ENCODE measurements at regions not wholly inside any gene's neighbourhood (a gene's known extent, or its start where the extent isn't known, plus 50 kb on each side); places are given as distances from the start of the nearest gene placed in this dataset.

DNA sequence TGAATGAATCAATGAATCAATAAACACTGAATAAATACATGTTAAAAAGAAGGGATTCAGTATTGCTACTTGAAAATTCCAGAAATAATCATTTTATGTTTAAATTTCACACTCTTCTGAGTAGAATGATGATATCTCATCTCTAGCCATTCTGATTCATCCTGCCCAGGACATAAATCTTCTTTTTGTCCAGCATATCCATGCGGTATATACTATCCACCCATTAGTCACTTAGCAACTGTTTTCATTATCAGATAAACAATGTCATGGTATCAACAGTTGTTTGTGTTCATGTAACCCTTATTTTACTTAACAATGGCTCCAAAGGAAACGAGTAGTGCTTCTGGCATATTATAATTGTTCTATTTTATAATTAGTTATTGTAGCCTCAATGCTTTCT lies 432.4 kb upstream of the SMC2 start:
- in situ Hi-C loops (cut with HindIII; ENCODE audit: low pct_unique_long_range_greater_than_20kb, low sequenced_read_pairs) (no loop called here), intact Hi-C loops (cut with micrococcal nuclease; ENCODE audit: unreplicated experiment) (no loop called here)
- H3K4me1 ChIP-seq (ENCODE audit: control insufficient read depth, insufficient read depth, low read length) = no peaks in the 10 kb centered on the region
- CTCF ChIA-PET = no interaction called here
- H3K9me3 ChIP-seq (ENCODE audit: control insufficient read depth, insufficient read depth, low read depth, low read length) = no peaks in the 10 kb centered on the region
- no peaks in the 10 kb centered on the region for H3K27me3 ChIP-seq (ENCODE audit: control insufficient read depth, insufficient read depth, low read length)
- POLR2A ChIA-PET = no interaction called here
- DNase-seq (ENCODE audit: low read depth, low spot score) (no peak), ATAC-seq (no peak)
- no TSS peak for BruUV-seq (replicated peaks)
- no peak overlapping the region for H3K27ac ChIP-seq (ENCODE audit: low read length)
- H3K36me3 ChIP-seq (ENCODE audit: control insufficient read depth, insufficient read depth, low read length) = no peaks in the 10 kb centered on the region
- H3K4me3 ChIP-seq (ENCODE audit: low read depth in 2 of 2, low read length in 2 of 2) = no peak overlapping the region
- TF ChIP-seq TCF7L2 (IDR thresholded peaks at IDR 0.05; ENCODE audit: low read depth, low read length) = no peak
- TF ChIP-seq SIN3A (IDR thresholded peaks at IDR 0.05; ENCODE audit: borderline replicate concordance, insufficient read depth, low read depth, low read length) = no peak
- TF ChIP-seq, protein P1, sequence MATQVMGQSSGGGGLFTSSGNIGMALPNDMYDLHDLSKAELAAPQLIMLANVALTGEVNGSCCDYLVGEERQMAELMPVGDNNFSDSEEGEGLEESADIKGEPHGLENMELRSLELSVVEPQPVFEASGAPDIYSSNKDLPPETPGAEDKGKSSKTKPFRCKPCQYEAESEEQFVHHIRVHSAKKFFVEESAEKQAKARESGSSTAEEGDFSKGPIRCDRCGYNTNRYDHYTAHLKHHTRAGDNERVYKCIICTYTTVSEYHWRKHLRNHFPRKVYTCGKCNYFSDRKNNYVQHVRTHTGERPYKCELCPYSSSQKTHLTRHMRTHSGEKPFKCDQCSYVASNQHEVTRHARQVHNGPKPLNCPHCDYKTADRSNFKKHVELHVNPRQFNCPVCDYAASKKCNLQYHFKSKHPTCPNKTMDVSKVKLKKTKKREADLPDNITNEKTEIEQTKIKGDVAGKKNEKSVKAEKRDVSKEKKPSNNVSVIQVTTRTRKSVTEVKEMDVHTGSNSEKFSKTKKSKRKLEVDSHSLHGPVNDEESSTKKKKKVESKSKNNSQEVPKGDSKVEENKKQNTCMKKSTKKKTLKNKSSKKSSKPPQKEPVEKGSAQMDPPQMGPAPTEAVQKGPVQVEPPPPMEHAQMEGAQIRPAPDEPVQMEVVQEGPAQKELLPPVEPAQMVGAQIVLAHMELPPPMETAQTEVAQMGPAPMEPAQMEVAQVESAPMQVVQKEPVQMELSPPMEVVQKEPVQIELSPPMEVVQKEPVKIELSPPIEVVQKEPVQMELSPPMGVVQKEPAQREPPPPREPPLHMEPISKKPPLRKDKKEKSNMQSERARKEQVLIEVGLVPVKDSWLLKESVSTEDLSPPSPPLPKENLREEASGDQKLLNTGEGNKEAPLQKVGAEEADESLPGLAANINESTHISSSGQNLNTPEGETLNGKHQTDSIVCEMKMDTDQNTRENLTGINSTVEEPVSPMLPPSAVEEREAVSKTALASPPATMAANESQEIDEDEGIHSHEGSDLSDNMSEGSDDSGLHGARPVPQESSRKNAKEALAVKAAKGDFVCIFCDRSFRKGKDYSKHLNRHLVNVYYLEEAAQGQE (IDR thresholded peaks at IDR 0.05; ENCODE audit: insufficient read depth in 1 of 2, low read depth in 2 of 2, low read length in 1 of 2) = no peak

DNA sequence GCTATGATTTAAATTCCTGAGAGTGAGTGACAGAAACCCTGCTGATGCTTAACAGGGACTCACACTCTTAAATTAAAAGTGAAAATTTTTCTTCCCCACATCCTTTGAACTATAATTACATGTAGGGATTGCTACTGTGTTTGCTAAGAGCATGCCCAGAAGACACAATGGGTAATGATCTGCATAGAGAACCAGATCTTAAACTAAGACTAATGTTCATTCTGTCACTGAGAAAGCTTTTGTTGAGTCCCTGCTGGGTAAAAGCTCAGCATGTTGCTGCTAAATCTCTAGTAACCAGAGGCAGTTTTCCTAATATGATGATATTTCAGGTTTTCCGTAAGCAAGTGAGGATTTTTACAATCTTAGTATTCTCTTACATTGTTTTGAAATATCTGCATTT lies 424.8 kb upstream of the SMC2 start:
- Histone ChIP-seq H3K9me3 (ENCODE audit: control insufficient read depth, insufficient read depth, low read depth, low read length) (no peaks in the 10 kb centered on the region), H3K4me3 (ENCODE audit: low read depth in 2 of 2, low read length in 2 of 2) (no peak overlapping the region), H3K36me3 (ENCODE audit: control insufficient read depth, insufficient read depth, low read length) (no peaks in the 10 kb centered on the region), H3K4me1 (ENCODE audit: control insufficient read depth, insufficient read depth, low read length) (no peaks in the 10 kb centered on the region), H3K27ac (ENCODE audit: low read length) (no peak overlapping the region), H3K27me3 (ENCODE audit: control insufficient read depth, insufficient read depth, low read length) (no peaks in the 10 kb centered on the region)
- CTCF ChIA-PET = no interaction called here
- TF ChIP-seq SIN3A (IDR thresholded peaks at IDR 0.05; ENCODE audit: borderline replicate concordance, insufficient read depth, low read depth, low read length) (no peak), POLR2AphosphoS5 (IDR thresholded peaks at IDR 0.05; ENCODE audit: low read depth, low read length) (no peak), TCF7L2 (IDR thresholded peaks at IDR 0.05; ENCODE audit: low read depth, low read length) (no peak), CTCF (IDR thresholded peaks at IDR 0.05) (no peak)
- TF ChIP-seq, protein P1 (IDR thresholded peaks at IDR 0.05; ENCODE audit: insufficient read depth in 1 of 2, low read depth in 2 of 2, low read length in 1 of 2) = no peak
- intact Hi-C loops (cut with micrococcal nuclease; ENCODE audit: unreplicated experiment) = no loop called here
- POLR2A ChIA-PET = no interaction called here
- no TSS peak for BruUV-seq (replicated peaks)
- in situ Hi-C loops (cut with HindIII; ENCODE audit: low pct_unique_long_range_greater_than_20kb, low sequenced_read_pairs) = no loop called here
- DNase-seq (ENCODE audit: low read depth, low spot score) (no peak), ATAC-seq (no peak)
